WTC11 (cell line): ENCODE measurements at regions not wholly inside any gene's neighbourhood (a gene's known extent, or its start where the extent isn't known, plus 50 kb on each side); places are given as distances from the start of the nearest gene placed in this dataset.

Experiments used
- ATAC-seq: fragments of 200-7000 bp; cut with Tn5 transposase; 2 replicates; pipeline ENCODE4 v1.10.0; 2021; ENCODE audit warnings: mild to moderate bottlenecking, moderate library complexity
- CTCF ChIA-PET: fragments of 300-600 bp; sonication (Branson Sonifier 250); formaldehyde crosslinking; loops from one replicate; lab custom pipeline; 2021; ENCODE audit warnings: antibody characterized with exemption; lab: Charles Lee
- POLR2A ChIA-PET: fragments of 350-600 bp; sonication (Branson Sonifier 250); formaldehyde crosslinking; loops from one replicate; lab custom pipeline; 2021; ENCODE audit warnings: antibody characterized with exemption; lab: Charles Lee
- DNase-seq: peaks from one replicate; pipeline ENCODE4 v3.0.0; 2021; ENCODE audit warnings: low spot score
- H3K27ac Mint-ChIP-seq: 2 replicates; pipeline ENCODE4 v1.8.0; 2021; ENCODE audit warnings: mixed read lengths
- H3K27me3 Mint-ChIP-seq: 2 replicates; pipeline ENCODE4 v1.8.0; 2021; ENCODE audit warnings: low read depth, mild to moderate bottlenecking, moderate library complexity, mixed read lengths
- H3K36me3 Mint-ChIP-seq: 2 replicates; pipeline ENCODE4 v1.8.0; 2021; ENCODE audit warnings: mixed read lengths
- H3K4me1 Mint-ChIP-seq: 2 replicates; pipeline ENCODE4 v1.8.0; 2022; ENCODE audit warnings: mixed read lengths
- H3K4me3 Mint-ChIP-seq: 2 replicates; pipeline ENCODE4 v1.8.0; 2021; ENCODE audit warnings: mild to moderate bottlenecking, moderate library complexity, mixed read lengths
- H3K9me3 Mint-ChIP-seq: 2 replicates; pipeline ENCODE4 v1.8.0; 2021; ENCODE audit warnings: mixed read lengths
- CTCF ChIP-seq: fragments of 200-600 bp; IDR thresholded peaks from 2 replicates; pipeline ENCODE4 v1.8.0; 2022; ENCODE audit warnings: antibody characterized with exemption
- GRHL2 ChIP-seq: fragments of 250-450 bp; sonication (Bioruptor Pico); IDR thresholded peaks from 2 replicates; pipeline ENCODE4 v1.8.0; 2022; ENCODE audit warnings: mild to moderate bottlenecking, moderate library complexity; ENCODE audit not compliant: insufficient replicate concordance, severe bottlenecking
- JAZF1 ChIP-seq: fragments of 250-450 bp; sonication (Bioruptor Pico); IDR thresholded peaks from 2 replicates; pipeline ENCODE4 v1.9.0; 2021; ENCODE audit warnings: moderate library complexity, mild to moderate bottlenecking, inconsistent platforms
- KAT7 ChIP-seq: sonication (generic); formaldehyde crosslinking; IDR thresholded peaks from 2 replicates; pipeline ENCODE4 v1.8.1; 2023; ENCODE audit warnings: missing genetic modification reagents, mild to moderate bottlenecking, borderline replicate concordance
- MLX ChIP-seq: sonication (generic); formaldehyde crosslinking; IDR thresholded peaks from 2 replicates; pipeline ENCODE4 v1.8.1; 2023; ENCODE audit warnings: mild to moderate bottlenecking, missing genetic modification reagents, moderate library complexity
- NFE2L1 ChIP-seq: sonication (generic); formaldehyde crosslinking; IDR thresholded peaks from 2 replicates; pipeline ENCODE4 v1.8.1; 2023; ENCODE audit warnings: missing genetic modification reagents
- PRDM15 ChIP-seq: sonication (generic); formaldehyde crosslinking; IDR thresholded peaks from 2 replicates; pipeline ENCODE4 v1.8.0; 2022; ENCODE audit warnings: missing genetic modification reagents
- PREB ChIP-seq: sonication (generic); formaldehyde crosslinking; IDR thresholded peaks from 2 replicates; pipeline ENCODE4 v1.8.1; 2022; ENCODE audit warnings: mild to moderate bottlenecking, missing genetic modification reagents, moderate library complexity, borderline replicate concordance
- PRRX2 ChIP-seq: fragments of 250-450 bp; sonication (Bioruptor Pico); IDR thresholded peaks from 2 replicates; pipeline ENCODE4 v1.8.0; 2021; ENCODE audit warnings: mild to moderate bottlenecking
- SOX15 ChIP-seq: fragments of 250-450 bp; sonication (Bioruptor Pico); IDR thresholded peaks from 2 replicates; pipeline ENCODE4 v1.9.0; 2021; ENCODE audit warnings: mild to moderate bottlenecking
- ZBTB21 ChIP-seq: sonication (generic); formaldehyde crosslinking; IDR thresholded peaks from 2 replicates; pipeline ENCODE4 v1.8.1; 2023; ENCODE audit warnings: mild to moderate bottlenecking, missing genetic modification reagents, borderline replicate concordance
- ZNF532 ChIP-seq: fragments of 250-450 bp; sonication (Bioruptor Pico); IDR thresholded peaks from 2 replicates; pipeline ENCODE4 v1.9.0; 2021; ENCODE audit warnings: mild to moderate bottlenecking, borderline replicate concordance

- DNase-seq (no peak), ATAC-seq (no peak)
- H3K27me3 Mint-ChIP-seq: no peaks in the 10 kb centered on the region
- ChIA-PET POLR2A (no interaction called here), CTCF (no interaction called here)
- no peaks in the 10 kb centered on the region for H3K36me3 Mint-ChIP-seq
- peaks cover 8% of the 10 kb centered on the region for H3K4me1 Mint-ChIP-seq
- no peak overlapping the region for H3K27ac Mint-ChIP-seq
- TF ChIP-seq NFE2L1 (CRISPR knock-in tag) (no peak), CTCF (no peak), PREB (CRISPR knock-in tag) (no peak)
- no peak overlapping the region for H3K4me3 Mint-ChIP-seq
- H3K9me3 Mint-ChIP-seq: no peaks in the 10 kb centered on the region
Observed at GRCh38 chr10:8321990-8322389, 267.5 kb downstream of the GATA3 start.

- ChIA-PET CTCF (no interaction called here), POLR2A (no interaction called here)
Observed at GRCh38 chr10:8323428-8324054, 269.1 kb downstream of the GATA3 start.

More at GRCh38 chr10:8323428-8324054, 269.1 kb downstream of the GATA3 start:
- no peak for TF ChIP-seq MLX
- no peak for TF ChIP-seq SOX15
- TF ChIP-seq PRRX2 (CRISPR knock-in tag): no peak
- TF ChIP-seq ZNF532 (CRISPR knock-in tag): no peak
- TF ChIP-seq KAT7 (CRISPR knock-in tag): no peak
- TF ChIP-seq GRHL2 (CRISPR knock-in tag): no peak
- no peak for TF ChIP-seq JAZF1
- TF ChIP-seq PRDM15 (CRISPR knock-in tag): no peak
- no peak for TF ChIP-seq ZBTB21
- Mint-ChIP-seq H3K36me3 (no peaks in the 10 kb centered on the region), H3K27me3 (no peaks in the 10 kb centered on the region), H3K4me3 (no peak overlapping the region), H3K9me3 (no peaks in the 10 kb centered on the region), H3K27ac (no peak overlapping the region), H3K4me1 (peaks cover 8% of the 10 kb centered on the region)
- ATAC-seq: no peak
- no peak for DNase-seq
